ENCODE measurements at regions not wholly inside any gene's neighbourhood (a gene's known extent, or its start where the extent isn't known, plus 50 kb on each side); places are given as distances from the start of the nearest gene placed in this dataset.

GRCh38 chr16:79429381-79430190 lies 171.0 kb downstream of the MAF start (continued):
- TF ChIP-seq BCLAF1 (IDR thresholded peaks at IDR 0.05) (no peak), UBTF (CRISPR knock-in tag; IDR thresholded peaks at IDR 0.05) (no peak)

GRCh38 chr16:79426663-79427062 lies 173.9 kb downstream of the MAF start:
- no peak for FAIRE-seq
- H2AFZ ChIP-seq (ENCODE audit: low read length) = no peak overlapping the region
- H3K79me2 ChIP-seq (ENCODE audit: insufficient read depth, low read length) = no peaks in the 10 kb centered on the region
- no peaks in the 10 kb centered on the region for H3K9me3 ChIP-seq (ENCODE audit: low read length)
- H3K27me3 ChIP-seq (ENCODE audit: control insufficient read depth in 1 of 2, insufficient read depth in 2 of 2, low read length in 2 of 2) = peaks cover 0 to 18% of the 10 kb centered on the region in 2 experiments; a peak in 1 of 5 replicates
- H3K36me3 ChIP-seq (replicated peaks in 1 of 2; ENCODE audit: control insufficient read depth in 1 of 2, insufficient read depth in 2 of 2, low read length in 2 of 2) = no peaks in the 10 kb centered on the region
- no peaks in the 10 kb centered on the region for H3K4me1 ChIP-seq (ENCODE audit: insufficient read depth, low read length)
- H3K4me2 ChIP-seq (ENCODE audit: low read depth, low read length) = no peak overlapping the region
- H4K20me1 ChIP-seq (ENCODE audit: insufficient read depth, low read length) = no peaks in the 10 kb centered on the region
- in situ Hi-C loops (cut with HindIII; ENCODE audit: extremely low pct_ligation_motif_present, low pct_unique_long_range_greater_than_20kb) = no loop called here
- H3K9ac ChIP-seq (ENCODE audit: insufficient read depth, low read depth, low read length) = no peak overlapping the region
- no TSS peak for BruUV-seq (replicated peaks)
- no peak for ATAC-seq
- H3K27ac ChIP-seq (ENCODE audit: extremely low read length, insufficient read depth, low read length) = no peak overlapping the region
- WGBS (ENCODE audit: low lambda C conversion rate) = 62% methylated on average over 6 of the region's 6 CpGs
- no peak for DNase-seq (ENCODE audit: low spot score)
- CTCF ChIA-PET (ENCODE audit: low intra/inter-chr PET ratio, low total read pairs) = no interaction called here
- POLR2A ChIA-PET = no interaction called here
- H3K4me3 ChIP-seq (replicated peaks in 1 of 3; ENCODE audit: insufficient read depth in 1 of 3, low read depth in 2 of 3, low read length in 3 of 3) = no peak overlapping the region
- intact Hi-C loops (cut with micrococcal nuclease; ENCODE audit: unreplicated experiment) = no loop called here
- TF ChIP-seq ZNF597 (CRISPR knock-in tag; IDR thresholded peaks at IDR 0.05) (no peak), ZNF614 (CRISPR knock-in tag; IDR thresholded peaks at IDR 0.05; ENCODE audit: borderline replicate concordance) (no peak), ZNF704 (CRISPR knock-in tag; IDR thresholded peaks at IDR 0.05; ENCODE audit: borderline replicate concordance) (no peak), ZNF234 (CRISPR knock-in tag; conservative IDR thresholded peaks at IDR 0.05) (no peak), HMGA1 (CRISPR knock-in tag; conservative IDR thresholded peaks at IDR 0.05) (no peak), ZNF891 (CRISPR knock-in tag; IDR thresholded peaks at IDR 0.05) (no peak), E2F1 (CRISPR knock-in tag; IDR thresholded peaks at IDR 0.05) (no peak), ZNF317 (CRISPR knock-in tag; IDR thresholded peaks at IDR 0.05) (no peak), DMAP1 (CRISPR knock-in tag; IDR thresholded peaks at IDR 0.05) (no peak), NFE2L2 (IDR thresholded peaks at IDR 0.05; ENCODE audit: low read length) (no peak), MEF2D (CRISPR knock-in tag; IDR thresholded peaks at IDR 0.05) (no peak), DNMT1 (CRISPR knock-in tag; IDR thresholded peaks at IDR 0.05) (no peak), PPARG (CRISPR knock-in tag; conservative IDR thresholded peaks at IDR 0.05) (no peak)
